DOHH2 (cell line): ENCODE measurements at regions not wholly inside any gene's neighbourhood (a gene's known extent, or its start where the extent isn't known, plus 50 kb on each side); places are given as distances from the start of the nearest gene placed in this dataset.

Experiments used
- H3F3A ChIP-seq: fragments of 200-600 bp; sonication (generic), shearing (Covaris generic); 2 replicates; pipeline ENCODE4 v1.6.0; 2016; ENCODE audit warnings: antibody characterized with exemption, mild to moderate bottlenecking; ENCODE audit not compliant: control insufficient read depth, insufficient read depth
- H3K27ac ChIP-seq: fragments of 200-600 bp; sonication (generic); 2 replicates; pipeline ENCODE4 v1.5.1; 2014; ENCODE audit warnings: low read depth, mild to moderate bottlenecking, low read length, moderate library complexity
- H3K27me3 ChIP-seq: fragments of 200-600 bp; sonication (generic); 2 replicates; pipeline ENCODE4 v1.6.1; 2014; ENCODE audit warnings: mild to moderate bottlenecking, low read length, mixed read lengths; ENCODE audit not compliant: control insufficient read depth
- H3K36me3 ChIP-seq: fragments of 200-600 bp; sonication (generic); 2 replicates; pipeline ENCODE4 v1.6.1; 2014; ENCODE audit warnings: mild to moderate bottlenecking, low read length, moderate library complexity, mixed read lengths; ENCODE audit not compliant: control insufficient read depth
- H3K4me1 ChIP-seq: fragments of 200-600 bp; sonication (generic); 2 replicates; pipeline ENCODE4 v1.6.1; 2014; ENCODE audit warnings: mild to moderate bottlenecking, low read length, mixed read lengths; ENCODE audit not compliant: control insufficient read depth
- H3K4me2 ChIP-seq: fragments of 200-600 bp; sonication (generic); 2 replicates; pipeline ENCODE4 v1.6.0; 2014; ENCODE audit warnings: mild to moderate bottlenecking, low read length, moderate library complexity
- H3K4me3 ChIP-seq: fragments of 200-600 bp; sonication (generic); 2 replicates; pipeline ENCODE4 v1.5.1; 2014; ENCODE audit warnings: mild to moderate bottlenecking, low read length, mixed read lengths
- H3K79me2 ChIP-seq: fragments of 200-600 bp; sonication (generic); 2 replicates; pipeline ENCODE4 v1.6.1; 2014; ENCODE audit warnings: mild to moderate bottlenecking, low read length, mixed read lengths; ENCODE audit not compliant: control insufficient read depth
- H3K9me2 ChIP-seq: fragments of 200-600 bp; sonication (generic); replicated peaks from 2 replicates; pipeline ENCODE4 v1.6.1; 2014; ENCODE audit warnings: mild to moderate bottlenecking, low read length, mixed read lengths; ENCODE audit not compliant: control insufficient read depth
- H3K9me3 ChIP-seq: fragments of 200-600 bp; sonication (generic); 2 replicates; pipeline ENCODE4 v1.6.1; 2014; ENCODE audit warnings: antibody characterized with exemption, low read length, mixed read lengths; ENCODE audit not compliant: control insufficient read depth, insufficient read depth
- H4K20me1 ChIP-seq: fragments of 200-600 bp; sonication (generic); 2 replicates; pipeline ENCODE4 v1.6.0; 2014; ENCODE audit warnings: low read depth, mild to moderate bottlenecking, antibody characterized with exemption, low read length, moderate library complexity; ENCODE audit not compliant: control insufficient read depth, insufficient read depth
- CTCF ChIP-seq: fragments of 200-600 bp; sonication (generic); IDR thresholded peaks from one replicate; pipeline ENCODE4 v1.5.1; 2014; ENCODE audit warnings: antibody characterized with exemption, mild to moderate bottlenecking, low read depth, low read length; ENCODE audit not compliant: poor library complexity, severe bottlenecking
- EZH2phosphoT487 ChIP-seq: fragments of 200-600 bp; sonication (generic); IDR thresholded peaks from 2 replicates; pipeline ENCODE4 v1.6.1; 2017; ENCODE audit warnings: borderline replicate concordance, mild to moderate bottlenecking, antibody characterized with exemption, low read length, moderate library complexity, mixed read lengths

GRCh38 chr15:62626903-62627302 is 415.6 kb upstream of the TPM1 start:
- Histone ChIP-seq H3K27me3 (peaks cover 5% of the 10 kb centered on the region; the same call in 1 of the 2 replicates), H3K27ac (no peak overlapping the region), H3K9me2 (no peaks in the 10 kb centered on the region), H4K20me1 (no peaks in the 10 kb centered on the region), H3K36me3 (no peaks in the 10 kb centered on the region), H3K4me3 (no peak overlapping the region), H3K79me2 (no peaks in the 10 kb centered on the region), H3K4me2 (no peak overlapping the region), H3K9me3 (no peaks in the 10 kb centered on the region), H3F3A (no peaks in the 10 kb centered on the region), H3K4me1 (no peaks in the 10 kb centered on the region)
- TF ChIP-seq EZH2phosphoT487 (no peak), CTCF (no peak)

- no peaks in the 10 kb centered on the region for H4K20me1 ChIP-seq
- H3K79me2 ChIP-seq: no peaks in the 10 kb centered on the region
- peaks cover 7% of the 10 kb centered on the region; the same call in 1 of the 2 replicates for H3K27me3 ChIP-seq
- no peak overlapping the region for H3K4me2 ChIP-seq
- H3K9me3 ChIP-seq: no peaks in the 10 kb centered on the region
- TF ChIP-seq CTCF (no peak), EZH2phosphoT487 (no peak)
- H3K4me3 ChIP-seq: no peak overlapping the region
- no peaks in the 10 kb centered on the region for H3K36me3 ChIP-seq
- H3K9me2 ChIP-seq: no peaks in the 10 kb centered on the region
- no peaks in the 10 kb centered on the region for H3K4me1 ChIP-seq
- H3K27ac ChIP-seq: no peak overlapping the region
- no peaks in the 10 kb centered on the region for H3F3A ChIP-seq
These were observed 411.3 kb upstream of the TPM1 start for GRCh38 chr15:62631076-62631724.

GRCh38 chr15:62636823-62637573 is 405.5 kb upstream of the TPM1 start:
- no peak overlapping the region for H3K4me2 ChIP-seq
- no peak overlapping the region for H3K27ac ChIP-seq
- H3K79me2 ChIP-seq: no peaks in the 10 kb centered on the region
- no peaks in the 10 kb centered on the region for H3K9me3 ChIP-seq
- H3K36me3 ChIP-seq: no peaks in the 10 kb centered on the region
- peaks cover 2% of the 10 kb centered on the region; the same call in 1 of the 2 replicates for H3K27me3 ChIP-seq
- H3F3A ChIP-seq: no peaks in the 10 kb centered on the region
- H3K4me1 ChIP-seq: no peaks in the 10 kb centered on the region
- TF ChIP-seq EZH2phosphoT487: no peak
- TF ChIP-seq CTCF: no peak
- H3K4me3 ChIP-seq: no peak overlapping the region
- H3K9me2 ChIP-seq: no peaks in the 10 kb centered on the region
- no peaks in the 10 kb centered on the region for H4K20me1 ChIP-seq
